T1000 (cell line): ENCODE measurements at regions not wholly inside any gene's neighbourhood (a gene's known extent, or its start where the extent isn't known, plus 50 kb on each side); places are given as distances from the start of the nearest gene placed in this dataset.
A peak's percentile ranks its signal among the peaks of the same experiment; 100 is the strongest.

ENCODE experiments used
- DNase-seq: peaks from one replicate; lab custom pipeline; 2025; ENCODE audit warnings: mixed read lengths; lab: John Stamatoyannopoulos, UW

DNA sequence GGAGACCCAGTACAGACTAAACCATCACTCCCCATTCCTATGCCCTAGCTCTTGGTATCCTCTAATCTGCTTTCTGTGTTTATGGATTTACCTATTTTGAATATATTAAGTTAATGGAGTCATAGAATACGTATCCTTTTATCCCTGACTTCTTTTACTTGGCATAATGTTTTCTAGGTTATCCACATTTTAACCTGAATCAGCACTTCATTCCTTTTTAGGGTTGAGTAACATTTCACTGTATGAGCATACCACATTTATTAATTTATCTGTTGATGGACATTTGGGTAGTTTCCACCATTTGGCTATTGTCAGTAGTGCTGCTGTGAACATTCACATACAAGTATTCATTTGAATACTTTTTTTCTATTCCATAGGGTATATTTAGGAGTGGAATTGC, 157.3 kb upstream of the CTNNA2 start:
- no peak for DNase-seq

DNA sequence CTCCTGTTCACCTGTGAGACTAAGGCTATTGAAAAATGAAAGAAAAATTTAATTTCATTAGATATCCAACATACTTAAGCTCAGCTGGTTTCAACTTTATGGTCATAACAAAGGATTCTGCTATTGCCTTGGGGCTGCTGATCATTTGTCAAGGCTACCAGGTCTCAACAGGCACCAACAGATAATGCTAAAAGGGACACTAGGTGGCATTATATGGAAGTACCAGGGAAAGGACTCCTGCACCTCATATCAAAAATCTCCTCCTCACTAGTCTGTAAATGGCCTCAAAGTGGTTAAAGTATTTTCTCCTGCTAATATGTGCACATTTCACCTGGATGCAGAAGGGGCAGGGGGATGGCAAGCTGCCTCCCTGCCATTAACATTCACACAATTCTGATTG, 167.9 kb upstream of the REG3A start:
- DNase-seq = no peak

DNA sequence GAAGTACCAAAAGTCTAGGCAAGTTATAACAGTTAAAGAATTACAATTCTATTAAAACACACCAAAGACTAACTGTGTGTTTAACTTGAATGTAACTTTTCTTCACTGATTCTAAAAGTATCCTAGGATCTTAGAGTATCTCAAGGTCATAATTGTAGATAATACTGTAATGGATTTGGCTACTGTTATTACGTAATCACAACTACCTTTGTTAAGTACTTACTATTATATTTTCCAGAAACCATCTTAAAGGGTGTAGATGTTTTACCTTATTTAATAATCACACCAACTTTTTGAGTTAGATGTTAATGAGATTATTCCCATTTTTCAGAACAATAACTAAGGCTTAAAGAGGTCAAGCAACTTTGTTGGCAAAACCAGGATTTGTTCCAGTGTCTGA, 161.3 kb upstream of the REG3A start:
- no peak for DNase-seq

GRCh38 chr2:79294994-79295393, 135.4 kb upstream of the REG3A start:
- no peak for DNase-seq

GRCh38 chr2:79292958-79293315, 133.4 kb upstream of the REG3A start:
- no peak for DNase-seq

DNA sequence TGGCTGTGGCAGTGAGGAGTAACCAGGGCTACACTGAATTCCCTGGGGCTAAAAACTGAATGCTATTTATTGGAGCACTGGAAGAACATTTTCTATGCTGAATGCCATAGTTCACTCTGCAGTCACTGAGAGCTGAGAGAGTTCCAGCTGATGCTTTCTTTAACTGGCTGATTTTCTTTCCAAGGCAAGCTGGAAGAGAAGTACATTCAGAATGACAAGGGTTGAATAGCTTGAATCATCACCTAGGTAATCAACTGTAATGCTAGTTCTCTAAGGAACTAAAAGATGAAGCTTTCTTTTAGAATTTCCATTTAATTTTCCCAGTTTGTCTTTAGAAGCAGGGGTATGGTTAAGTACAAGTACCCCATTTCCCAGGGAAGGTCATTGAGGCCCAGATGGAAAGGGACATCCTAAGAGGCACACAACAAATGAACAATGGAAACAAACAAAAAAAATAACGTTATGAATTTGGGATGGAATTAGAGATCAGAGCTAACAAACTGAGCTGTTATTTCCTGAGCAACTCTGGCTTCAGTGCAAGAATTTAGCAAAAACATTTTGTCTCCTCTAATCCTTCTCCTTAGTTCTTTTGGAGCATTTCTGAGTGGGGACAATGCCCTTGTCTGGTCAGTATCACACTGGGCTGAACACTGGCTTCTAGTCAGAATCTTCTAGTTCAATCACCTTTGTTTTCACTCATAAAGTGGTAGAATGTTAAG, 132.8 kb upstream of the REG3A start:
- no peak for DNase-seq

- no peak for DNase-seq
These were observed 116.3 kb upstream of the REG3A start for GRCh38 chr2:79275863-79276262.

GRCh38 chr2:79275197-79275596, 115.6 kb upstream of the REG3A start:
- DNase-seq = no peak

GRCh38 chr2:79272616-79273015, 113.1 kb upstream of the REG3A start:
- no peak for DNase-seq

DNA sequence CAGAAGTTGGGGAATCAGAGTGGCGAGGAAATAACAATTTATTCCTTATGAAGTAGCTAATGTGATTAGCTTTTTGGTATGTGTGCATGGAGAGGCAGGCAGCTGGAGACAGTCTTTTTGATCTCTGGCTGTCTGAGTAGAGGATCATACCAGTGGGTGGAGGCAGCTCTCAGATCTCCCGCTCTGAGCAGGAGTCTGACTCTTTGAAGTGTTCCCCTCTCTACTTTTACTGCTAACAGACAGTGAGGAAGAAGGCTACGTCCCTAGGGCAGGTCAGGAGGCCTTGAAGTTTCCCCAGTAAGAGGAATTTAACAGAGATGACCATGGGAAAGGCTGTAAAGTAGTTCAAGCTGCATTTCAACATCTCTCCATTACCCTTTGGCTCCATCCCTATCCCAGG, 111.9 kb upstream of the REG3A start:
- DNase-seq = no peak

DNA sequence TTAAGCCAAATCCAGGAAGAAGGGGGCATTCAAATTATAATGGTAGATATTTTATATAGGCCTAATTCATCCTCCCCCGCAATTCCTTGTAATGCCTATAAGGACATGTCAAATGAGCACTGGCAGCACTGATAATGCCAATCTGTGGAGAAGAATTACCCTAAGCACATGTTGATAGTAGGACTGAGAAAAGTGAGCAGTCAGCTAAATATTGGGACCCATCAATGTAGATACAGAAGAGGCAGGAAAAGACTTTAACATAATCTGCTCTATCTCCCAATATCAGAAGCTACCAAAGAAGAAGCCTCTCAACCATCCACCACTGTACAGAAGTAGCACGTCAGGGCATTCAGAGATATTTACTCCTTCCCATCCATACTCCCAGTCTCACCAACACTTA, 101.3 kb upstream of the REG3A start:
- DNase-seq = no peak

DNA sequence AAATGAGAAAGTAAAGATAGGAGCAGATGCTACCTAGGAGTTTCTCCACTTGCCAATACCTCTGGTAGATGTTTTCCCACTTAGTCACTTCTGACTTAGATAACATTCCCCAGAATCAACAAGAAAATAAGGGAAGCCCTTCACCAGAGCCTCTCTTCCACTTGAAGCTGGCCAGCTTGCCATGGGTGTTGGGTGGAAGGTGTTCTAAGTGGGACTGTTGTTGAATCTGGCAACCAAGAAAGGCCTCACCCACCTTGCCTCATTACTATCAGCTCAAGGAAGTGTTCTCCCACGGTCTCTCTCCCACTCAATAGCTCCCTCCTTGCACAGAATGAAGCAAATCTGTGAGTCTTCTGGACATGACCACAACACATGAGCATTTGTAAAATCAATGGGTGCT, 100.4 kb upstream of the REG3A start:
- no peak for DNase-seq

DNA sequence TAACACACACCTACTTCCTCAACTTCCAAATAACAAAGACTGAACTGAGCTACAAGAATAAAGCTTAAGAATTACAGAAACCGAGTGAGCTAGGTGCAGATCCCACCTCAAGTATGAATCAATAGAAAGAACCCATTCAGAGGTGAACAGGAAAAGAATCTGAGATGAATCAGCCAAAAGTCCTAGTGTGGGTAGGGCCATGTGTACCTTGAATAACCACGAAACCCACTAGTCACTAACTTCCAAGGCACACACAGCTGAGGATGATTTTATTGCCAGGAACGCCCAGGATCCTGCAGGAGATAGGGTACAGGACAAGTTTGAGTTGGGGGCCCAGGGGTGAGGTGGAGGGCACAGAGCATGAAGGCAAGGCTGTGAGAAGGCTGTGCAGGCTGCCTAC, 99.7 kb upstream of the REG3A start:
- DNase-seq = no peak

- no peak for DNase-seq
These were observed 93.8 kb upstream of the REG3A start for GRCh38 chr2:79253243-79253774.

DNA sequence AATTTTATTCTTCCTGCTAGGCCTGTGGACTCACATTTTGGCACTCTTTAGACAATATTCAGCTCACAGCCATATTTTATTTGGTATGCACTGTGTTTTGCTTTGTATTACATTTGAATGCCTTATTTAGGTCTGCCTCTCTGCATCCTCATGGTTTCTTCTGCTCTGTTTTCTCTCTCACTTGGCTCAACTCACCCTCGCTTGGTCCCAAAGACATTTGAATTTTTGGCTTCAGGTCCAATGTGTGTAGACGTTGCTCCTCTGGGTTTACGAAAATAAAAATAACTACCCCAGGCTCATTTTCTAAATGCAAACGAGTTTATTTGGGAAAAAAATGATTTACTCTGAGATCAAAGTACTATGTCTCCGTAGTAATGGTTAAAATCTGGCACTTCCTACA, 91.1 kb upstream of the REG3A start:
- DNase-seq = no peak

DNA sequence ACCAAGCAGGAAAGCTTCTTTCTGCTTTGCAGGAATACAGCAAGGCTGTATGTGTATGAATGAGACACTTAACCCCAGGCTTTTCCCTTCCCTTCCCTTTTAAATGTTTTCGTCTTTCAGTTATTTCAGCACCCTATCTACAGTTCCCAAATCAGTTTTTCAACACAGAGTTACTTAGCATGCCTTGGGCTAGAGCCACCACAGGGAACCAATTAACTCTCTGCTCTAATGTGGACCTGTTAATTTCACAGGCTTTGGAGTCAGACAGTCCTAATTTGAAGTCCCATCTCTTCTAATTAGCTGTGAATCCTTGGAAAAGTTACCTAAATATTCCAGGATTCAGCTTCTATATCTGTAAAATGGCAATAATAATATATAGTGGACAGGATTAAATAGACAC, 89.2 kb upstream of the REG3A start:
- no peak for DNase-seq

GRCh38 chr2:79235135-79235534, 75.6 kb upstream of the REG3A start:
- DNase-seq = no peak

- no peak for DNase-seq
These were observed 64.0 kb upstream of the REG3A start for GRCh38 chr2:79223539-79223938.

DNA sequence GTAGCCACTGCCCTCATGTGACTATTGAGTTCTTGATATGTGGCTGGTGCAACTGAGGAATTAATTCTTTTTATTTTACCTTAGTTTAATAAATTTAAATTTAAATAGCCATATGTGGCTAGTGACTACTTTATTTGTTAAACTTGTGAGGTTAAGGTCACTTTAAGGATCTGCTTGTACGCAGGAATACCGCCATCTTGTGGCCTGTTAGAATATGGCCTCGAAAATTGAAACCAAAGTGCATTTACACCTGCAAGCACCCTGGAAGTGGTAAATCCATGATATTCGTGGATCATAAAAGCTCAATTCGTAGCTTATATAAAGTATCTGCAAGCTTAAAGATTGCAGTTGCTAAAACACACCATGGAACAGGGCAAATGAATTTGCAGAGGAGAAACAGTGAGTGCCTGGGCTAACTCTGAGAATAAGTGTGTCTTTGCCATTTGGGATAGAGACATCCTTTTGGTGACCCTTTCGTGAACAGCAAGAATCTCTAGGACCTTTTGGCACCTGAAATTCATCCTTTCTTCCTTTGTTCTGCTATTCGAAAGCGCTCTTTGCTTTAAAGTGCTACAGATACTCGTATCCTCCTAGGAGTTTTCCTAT, 59.9 kb upstream of the REG3A start:
- peak; percentile 15 for DNase-seq

GRCh38 chr2:79210274-79210917, 50.8 kb upstream of the REG3A start:
- DNase-seq = no peak
